ENCODE measurements at regions not wholly inside any gene's neighbourhood (a gene's known extent, or its start where the extent isn't known, plus 50 kb on each side); places are given as distances from the start of the nearest gene placed in this dataset.

GRCh38 chr5:165031371-165031770, 1526.0 kb downstream of the MAT2B start:
- no peaks in the 10 kb centered on the region for H3K4me1 ChIP-seq (ENCODE audit: control insufficient read depth, extremely low read depth, insufficient read depth, low read length)
- DNase-seq (ENCODE audit: low read depth, low spot score), result no peak
- dilution Hi-C loops (cut with MboI; ENCODE audit: extremely low pct_ligation_motif_present, low sequenced_read_pairs), result no loop called here
- H3K9me3 ChIP-seq (ENCODE audit: control insufficient read depth, low read depth, low read length), result peaks cover under 1% of the 10 kb centered on the region
- no peak overlapping the region for H3K9ac ChIP-seq (ENCODE audit: control insufficient read depth, extremely low read depth, insufficient read depth, low read length)
- no peaks in the 10 kb centered on the region for H4K20me1 ChIP-seq (ENCODE audit: control insufficient read depth, extremely low read depth, insufficient read depth, low read length)
- no peaks in the 10 kb centered on the region for H3K27me3 ChIP-seq (ENCODE audit: control insufficient read depth, extremely low read depth, insufficient read depth, low read length)
- no peaks in the 10 kb centered on the region for H3K79me2 ChIP-seq (ENCODE audit: control insufficient read depth, insufficient read depth, low read length)
- no peaks in the 10 kb centered on the region for H3K36me3 ChIP-seq (ENCODE audit: control insufficient read depth in 2 of 2, extremely low read depth in 1 of 2, insufficient read depth in 2 of 2, low read length in 2 of 2)
- no peak overlapping the region for H3K27ac ChIP-seq (ENCODE audit: control insufficient read depth, insufficient read depth, low read length)
- H2AFZ ChIP-seq (ENCODE audit: control insufficient read depth, low read length), result no peak overlapping the region
- no peak for FAIRE-seq
- TF ChIP-seq EZH2 (IDR thresholded peaks at IDR 0.05; ENCODE audit: low read length) (no peak), CTCF (optimal IDR thresholded peaks at IDR 0.05 in 1 of 3, IDR thresholded peaks at IDR 0.05 in 1 of 3, conservative IDR thresholded peaks at IDR 0.05 in 1 of 3; ENCODE audit: extremely low read depth in 1 of 3, insufficient read depth in 2 of 3, low read length in 3 of 3) (no peak)
- H3K4me3 ChIP-seq (ENCODE audit: control insufficient read depth in 2 of 3, extremely low read depth in 1 of 3, insufficient read depth in 2 of 3, low read depth in 1 of 3, low read length in 3 of 3), result no peak overlapping the region
- no peak overlapping the region for H3K4me2 ChIP-seq (ENCODE audit: control insufficient read depth, extremely low read depth, insufficient read depth, low read depth, low read length)
- no peaks in the 10 kb centered on the region for H3K9me1 ChIP-seq (ENCODE audit: control insufficient read depth, extremely low read depth, insufficient read depth, low read length)

DNA sequence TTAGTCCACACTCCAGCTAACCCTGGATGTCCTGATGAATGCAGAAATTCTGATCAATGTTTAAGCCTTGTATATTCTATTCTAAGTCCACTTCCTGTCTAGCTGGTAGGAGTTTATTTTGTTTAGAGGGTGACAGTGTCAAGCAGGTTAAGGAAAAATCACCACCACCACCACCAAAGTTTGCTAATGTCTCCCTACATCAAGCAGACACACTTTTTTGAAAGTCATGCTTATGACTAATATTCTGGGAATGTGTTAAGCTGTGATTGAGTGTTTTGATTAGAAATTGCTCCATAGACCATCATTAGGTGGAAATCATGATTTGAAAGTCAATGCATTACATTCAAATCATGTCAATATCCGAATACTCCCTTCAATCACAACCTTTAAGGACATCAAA, 1530.1 kb downstream of the MAT2B start:
- FAIRE-seq (no peak), DNase-seq (ENCODE audit: low read depth, low spot score) (no peak)
- no peak overlapping the region for H2AFZ ChIP-seq (ENCODE audit: control insufficient read depth, low read length)
- H3K9me1 ChIP-seq (ENCODE audit: control insufficient read depth, extremely low read depth, insufficient read depth, low read length), result no peaks in the 10 kb centered on the region
- no peak overlapping the region for H3K27ac ChIP-seq (ENCODE audit: control insufficient read depth, insufficient read depth, low read length)
- no peaks in the 10 kb centered on the region for H4K20me1 ChIP-seq (ENCODE audit: control insufficient read depth, extremely low read depth, insufficient read depth, low read length)
- H3K27me3 ChIP-seq (ENCODE audit: control insufficient read depth, extremely low read depth, insufficient read depth, low read length), result no peaks in the 10 kb centered on the region
- H3K9me3 ChIP-seq (ENCODE audit: control insufficient read depth, low read depth, low read length), result no peaks in the 10 kb centered on the region
- no peaks in the 10 kb centered on the region for H3K36me3 ChIP-seq (ENCODE audit: control insufficient read depth in 2 of 2, extremely low read depth in 1 of 2, insufficient read depth in 2 of 2, low read length in 2 of 2)
- H3K4me3 ChIP-seq (ENCODE audit: control insufficient read depth in 2 of 3, extremely low read depth in 1 of 3, insufficient read depth in 2 of 3, low read depth in 1 of 3, low read length in 3 of 3), result no peak overlapping the region
- TF ChIP-seq CTCF (optimal IDR thresholded peaks at IDR 0.05 in 1 of 3, IDR thresholded peaks at IDR 0.05 in 1 of 3, conservative IDR thresholded peaks at IDR 0.05 in 1 of 3; ENCODE audit: extremely low read depth in 1 of 3, insufficient read depth in 2 of 3, low read length in 3 of 3) (no peak), EZH2 (IDR thresholded peaks at IDR 0.05; ENCODE audit: low read length) (no peak)
- no peak overlapping the region for H3K4me2 ChIP-seq (ENCODE audit: control insufficient read depth, extremely low read depth, insufficient read depth, low read depth, low read length)
- no peak overlapping the region for H3K9ac ChIP-seq (ENCODE audit: control insufficient read depth, extremely low read depth, insufficient read depth, low read length)
- no peaks in the 10 kb centered on the region for H3K79me2 ChIP-seq (ENCODE audit: control insufficient read depth, insufficient read depth, low read length)
- no peaks in the 10 kb centered on the region for H3K4me1 ChIP-seq (ENCODE audit: control insufficient read depth, extremely low read depth, insufficient read depth, low read length)
- dilution Hi-C loops (cut with MboI; ENCODE audit: extremely low pct_ligation_motif_present, low sequenced_read_pairs), result no loop called here

Measured in keratinocyte (primary cell).